A673 (cell line): ENCODE measurements at regions not wholly inside any gene's neighbourhood (a gene's known extent, or its start where the extent isn't known, plus 50 kb on each side); places are given as distances from the start of the nearest gene placed in this dataset.

Experiments used
- EZH2 ChIP-seq: fragments of 200-600 bp; sonication (generic); IDR thresholded peaks from 2 replicates; pipeline ENCODE4 v1.6.1; 2017; ENCODE audit warnings: borderline replicate concordance, low read depth, mild to moderate bottlenecking, mixed read lengths, antibody characterized with exemption, low read length; ENCODE audit not compliant: poor library complexity, severe bottlenecking
- TF ChIP-seq, protein P1 (sequence below): fragments of 300-800, 200-600 bp; sonication (generic); conservative IDR thresholded peaks from 2 replicates; pipeline ENCODE4 v1.5.1; 2017; ENCODE audit warnings: low read depth, mild to moderate bottlenecking, antibody characterized with exemption, low read length, moderate library complexity, mixed read lengths

DNA sequence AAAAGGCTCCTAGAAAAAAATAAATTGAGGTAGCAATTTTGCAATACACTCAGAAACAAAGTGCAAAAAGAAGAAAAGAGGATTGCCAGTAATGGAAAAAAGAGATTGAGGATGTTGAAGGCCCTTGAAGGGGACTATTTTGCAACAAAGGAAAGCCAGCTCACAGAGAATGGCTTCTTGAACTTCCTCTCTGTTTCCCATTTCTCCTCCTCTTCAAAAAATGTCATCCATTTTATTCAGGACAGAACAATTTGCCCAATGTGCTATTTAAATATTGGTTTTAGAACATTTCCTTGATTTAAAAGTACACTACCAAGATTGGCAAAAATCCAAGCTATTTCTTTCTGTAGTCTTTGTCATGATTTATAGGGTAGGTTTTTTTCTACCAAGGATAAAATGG is 60.2 kb downstream of the GASK1B start:
- TF ChIP-seq, protein P1, sequence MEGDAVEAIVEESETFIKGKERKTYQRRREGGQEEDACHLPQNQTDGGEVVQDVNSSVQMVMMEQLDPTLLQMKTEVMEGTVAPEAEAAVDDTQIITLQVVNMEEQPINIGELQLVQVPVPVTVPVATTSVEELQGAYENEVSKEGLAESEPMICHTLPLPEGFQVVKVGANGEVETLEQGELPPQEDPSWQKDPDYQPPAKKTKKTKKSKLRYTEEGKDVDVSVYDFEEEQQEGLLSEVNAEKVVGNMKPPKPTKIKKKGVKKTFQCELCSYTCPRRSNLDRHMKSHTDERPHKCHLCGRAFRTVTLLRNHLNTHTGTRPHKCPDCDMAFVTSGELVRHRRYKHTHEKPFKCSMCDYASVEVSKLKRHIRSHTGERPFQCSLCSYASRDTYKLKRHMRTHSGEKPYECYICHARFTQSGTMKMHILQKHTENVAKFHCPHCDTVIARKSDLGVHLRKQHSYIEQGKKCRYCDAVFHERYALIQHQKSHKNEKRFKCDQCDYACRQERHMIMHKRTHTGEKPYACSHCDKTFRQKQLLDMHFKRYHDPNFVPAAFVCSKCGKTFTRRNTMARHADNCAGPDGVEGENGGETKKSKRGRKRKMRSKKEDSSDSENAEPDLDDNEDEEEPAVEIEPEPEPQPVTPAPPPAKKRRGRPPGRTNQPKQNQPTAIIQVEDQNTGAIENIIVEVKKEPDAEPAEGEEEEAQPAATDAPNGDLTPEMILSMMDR: no peak
- no peak for TF ChIP-seq EZH2
